GM21723 (cell line): ENCODE measurements at regions not wholly inside any gene's neighbourhood (a gene's known extent, or its start where the extent isn't known, plus 50 kb on each side); places are given as distances from the start of the nearest gene placed in this dataset.
A peak's percentile ranks its signal among the peaks of the same experiment; 100 is the strongest.

Experiments used
- ATAC-seq: cut with Tn5 transposase; IDR thresholded peaks from one replicate; pipeline ENCODE4 v1.9.1; 2021; ENCODE audit warnings: mild to moderate bottlenecking, moderate library complexity; ENCODE audit not compliant: unreplicated experiment

DNA sequence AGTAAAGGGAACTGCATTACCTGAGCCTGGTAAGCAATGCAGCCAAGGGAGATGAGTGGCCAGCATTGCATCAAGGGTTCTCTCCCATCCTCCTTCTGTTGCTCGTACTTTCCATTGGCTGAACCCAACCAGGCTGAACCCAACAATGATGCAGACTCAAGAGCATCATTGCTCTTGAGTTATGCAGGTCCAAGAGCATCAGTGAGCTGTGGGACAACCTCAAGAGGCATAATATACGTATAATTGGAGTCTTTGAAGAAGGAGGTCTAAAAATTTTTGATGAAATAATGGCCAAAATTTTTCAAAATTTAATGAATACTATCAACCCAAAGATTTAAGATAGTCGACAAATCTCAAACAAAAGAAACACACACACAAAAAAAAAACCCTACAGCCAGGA, 213.0 kb downstream of the RNF152 start:
- ATAC-seq, result no peak

DNA sequence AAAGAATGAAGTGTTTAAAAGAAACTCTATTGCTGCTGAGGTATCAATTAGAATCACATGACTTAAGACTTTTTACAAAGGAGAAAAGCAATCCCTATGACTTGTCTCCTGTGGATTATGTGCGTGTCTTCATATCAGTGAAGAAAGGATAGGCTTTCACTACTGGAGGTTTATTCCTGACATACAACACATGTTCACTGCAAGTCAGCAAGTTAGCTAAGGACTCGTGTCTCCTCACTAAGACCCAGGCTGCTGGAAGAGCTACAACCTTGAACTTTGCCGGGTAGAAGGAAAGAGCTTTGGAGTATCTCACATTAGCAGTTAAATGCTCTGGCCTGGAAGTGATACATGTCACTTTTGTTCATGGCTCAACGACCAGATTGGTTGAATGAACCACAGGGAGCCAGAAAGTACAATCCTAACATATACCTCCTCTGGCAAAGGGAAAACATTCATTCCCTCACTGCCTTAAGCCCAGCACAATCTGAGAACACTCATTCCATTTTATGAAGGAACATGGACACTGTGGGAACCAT, 215.3 kb downstream of the RNF152 start:
- ATAC-seq, result no peak

DNA sequence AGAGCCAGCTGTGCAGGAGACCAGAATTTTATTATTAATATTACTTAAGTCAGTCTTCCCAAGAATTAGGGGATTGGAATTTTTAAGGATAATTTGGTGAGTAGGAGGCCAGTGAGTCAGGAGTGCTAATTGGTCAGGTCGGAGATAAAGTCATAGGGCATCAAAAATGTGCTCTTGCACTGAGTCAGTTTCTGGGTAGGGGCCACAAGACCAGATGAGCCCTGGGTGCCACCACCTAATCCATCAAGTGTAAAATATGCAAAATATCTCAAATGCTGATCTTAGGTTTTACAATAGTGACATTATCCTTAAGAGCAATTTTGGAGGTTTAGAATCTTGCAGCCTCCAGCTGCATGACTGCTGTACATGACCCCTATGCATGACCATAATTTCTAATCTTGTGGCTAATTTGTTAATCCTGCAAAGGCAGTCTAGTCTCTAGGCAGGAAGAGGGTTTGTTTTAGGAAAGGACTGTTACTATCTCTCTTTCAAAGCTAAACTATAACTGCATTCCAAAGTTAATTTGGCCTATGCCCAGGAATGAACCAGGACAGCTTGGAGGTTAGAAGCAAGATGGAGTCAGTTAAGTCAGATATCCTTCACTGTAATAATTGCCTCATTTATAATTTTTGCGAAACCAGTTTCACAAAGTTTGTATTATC, 215.9 kb downstream of the RNF152 start:
- ATAC-seq, result no peak

GRCh38 chr18:61669320-61669719, 223.5 kb downstream of the RNF152 start:
- ATAC-seq, result no peak

DNA sequence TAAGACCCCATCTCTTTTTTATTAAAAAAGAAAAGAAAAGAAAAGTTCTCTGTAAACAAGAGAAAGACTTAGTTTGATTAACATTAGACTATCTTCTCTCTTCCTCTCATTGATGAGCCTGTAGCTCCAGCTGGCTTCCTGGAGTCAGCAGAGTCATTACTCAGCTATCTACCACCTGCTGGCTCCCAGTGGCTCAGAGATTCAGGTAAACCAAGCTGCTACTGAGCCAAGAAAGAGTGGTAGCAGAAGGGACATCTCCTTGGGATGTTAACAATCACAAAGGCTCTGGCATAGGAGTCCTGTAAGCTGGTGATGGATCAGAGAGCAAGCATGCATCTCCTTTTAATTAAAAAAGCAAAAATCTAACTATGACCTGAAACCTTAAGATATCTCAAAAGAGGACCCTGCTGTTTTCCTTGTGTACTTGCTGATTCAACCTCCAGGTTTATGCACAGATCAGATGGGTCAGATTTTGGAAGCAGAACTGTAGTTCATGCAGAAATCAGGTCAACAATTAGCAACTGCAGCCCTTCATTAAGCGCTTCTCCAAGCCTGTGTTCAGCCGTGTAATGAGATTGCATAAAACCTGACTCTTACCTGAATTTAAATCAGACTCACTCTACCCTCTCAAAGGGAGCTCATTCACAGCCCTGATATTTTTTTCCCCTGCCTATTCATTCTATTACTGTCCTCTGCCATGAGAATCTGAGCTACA, 225.8 kb downstream of the RNF152 start:
- ATAC-seq, result no peak

- no peak for ATAC-seq
Measured at GRCh38 chr18:61664419-61665084, 228.3 kb downstream of the RNF152 start.

- no peak for ATAC-seq
Measured at GRCh38 chr18:61662726-61663125, 230.1 kb downstream of the RNF152 start.

- ATAC-seq, result no peak
Measured at GRCh38 chr18:61658431-61658830, 234.4 kb downstream of the RNF152 start.

GRCh38 chr18:61657066-61657732, 235.6 kb downstream of the RNF152 start:
- ATAC-seq, result no peak

DNA sequence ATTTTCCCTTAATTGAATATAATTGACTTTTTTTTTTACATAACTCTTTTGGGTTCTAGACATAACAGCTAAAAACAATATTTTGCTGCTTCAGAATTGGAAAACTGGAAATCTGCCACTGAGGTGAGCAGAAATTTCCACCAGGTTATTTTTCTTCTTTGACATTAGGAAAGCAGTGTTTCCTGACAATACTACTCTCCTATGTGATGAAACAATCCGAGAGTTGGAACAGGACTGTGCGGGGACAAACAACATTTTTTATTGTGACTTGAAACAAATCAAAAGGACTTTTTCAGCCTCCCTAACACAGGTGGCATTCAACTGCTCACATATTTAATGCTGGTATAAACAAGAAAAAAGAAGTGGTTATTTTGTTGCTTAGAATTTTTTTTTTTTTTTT, 237.2 kb downstream of the RNF152 start:
- no peak for ATAC-seq

GRCh38 chr18:61653823-61654551, 238.8 kb downstream of the RNF152 start:
- ATAC-seq, result no peak

GRCh38 chr18:61651880-61652268, 240.9 kb downstream of the RNF152 start:
- no peak for ATAC-seq

GRCh38 chr18:61651145-61651879, 241.5 kb downstream of the RNF152 start:
- ATAC-seq, result no peak

GRCh38 chr18:61643884-61644647, 248.7 kb downstream of the RNF152 start:
- ATAC-seq, result no peak

DNA sequence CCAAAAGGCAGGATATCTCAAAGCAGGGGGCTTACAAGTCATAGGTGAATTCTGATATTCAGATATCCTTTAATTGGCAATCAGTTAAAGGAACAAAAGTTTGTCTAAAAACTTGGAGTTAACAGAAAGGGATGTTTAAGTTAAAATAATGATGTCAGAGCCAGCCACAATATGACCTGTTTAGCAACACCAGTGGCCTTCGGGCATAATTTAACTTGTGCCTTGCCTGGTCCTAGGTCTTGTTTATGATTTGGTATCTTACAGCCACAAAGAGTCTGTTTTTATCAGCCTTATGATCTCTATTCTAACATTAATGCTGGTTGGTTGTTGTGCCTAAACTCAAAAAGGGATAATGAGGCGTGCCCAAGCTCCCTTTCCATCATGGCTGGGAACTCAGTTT, 252.9 kb downstream of the RNF152 start:
- ATAC-seq, result no peak

GRCh38 chr18:61637905-61638595, 254.8 kb downstream of the RNF152 start:
- no peak for ATAC-seq

GRCh38 chr18:61637319-61637718, 255.5 kb downstream of the RNF152 start:
- no peak for ATAC-seq

DNA sequence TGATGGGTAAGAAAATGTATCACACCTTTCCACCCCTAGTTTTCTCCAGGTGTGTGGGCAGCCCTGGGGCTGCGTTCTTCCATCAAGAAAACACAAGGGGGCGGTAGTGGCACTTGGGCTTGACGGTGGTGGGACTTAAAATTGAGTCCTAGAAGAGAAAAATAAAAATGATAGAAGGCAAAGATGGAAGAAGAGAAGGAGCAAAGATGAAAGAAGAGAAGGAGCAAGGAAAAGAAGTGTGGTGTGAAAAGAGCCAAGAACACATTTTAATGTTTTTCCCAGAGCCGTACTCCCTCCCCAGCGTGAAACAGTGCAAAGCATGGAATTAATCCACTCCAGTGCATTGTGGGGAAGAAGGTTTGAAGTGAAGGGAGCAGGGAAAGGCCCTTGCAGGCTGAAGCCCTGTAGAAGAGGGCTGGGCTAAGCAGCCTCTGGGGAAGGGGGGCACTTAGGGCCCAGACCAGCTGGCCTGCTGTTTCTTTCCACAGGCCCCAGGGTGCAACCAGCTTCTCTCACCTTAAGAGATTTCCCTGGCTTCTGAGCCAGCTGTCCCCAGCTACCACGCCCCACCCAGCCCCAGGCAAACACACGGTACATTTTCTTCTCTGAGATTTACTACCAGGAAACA, 256.8 kb downstream of the RNF152 start:
- peak; percentile 61 for ATAC-seq
